ENCODE measurements at regions not wholly inside any gene's neighbourhood (a gene's known extent, or its start where the extent isn't known, plus 50 kb on each side); places are given as distances from the start of the nearest gene placed in this dataset.

GRCh38 chr7:10015687-10016086 lies 958.0 kb upstream of the PHF14 start:
- TF ChIP-seq CTCF (IDR thresholded peaks at IDR 0.05) (peak; percentile 59), ZFX (IDR thresholded peaks at IDR 0.05; ENCODE audit: borderline replicate concordance) (no peak)
